ENCODE measurements at regions not wholly inside any gene's neighbourhood (a gene's known extent, or its start where the extent isn't known, plus 50 kb on each side); places are given as distances from the start of the nearest gene placed in this dataset.

GRCh38 chr7:86942995-86943394 lies 116.5 kb downstream of the ELAPOR2 start:
- no peak for FAIRE-seq

GRCh38 chr7:86942081-86942480 lies 117.4 kb downstream of the ELAPOR2 start:
- no peak for FAIRE-seq

- FAIRE-seq: peak; percentile 88
Measured at GRCh38 chr7:86939197-86939814, 120.1 kb downstream of the ELAPOR2 start.

GRCh38 chr7:86937363-86937878 lies 122.0 kb downstream of the ELAPOR2 start:
- FAIRE-seq: no peak

GRCh38 chr7:86933295-86933845 lies 126.1 kb downstream of the ELAPOR2 start:
- no peak for FAIRE-seq

GRCh38 chr7:86932038-86932512 lies 127.4 kb downstream of the ELAPOR2 start:
- no peak for FAIRE-seq

- FAIRE-seq: no peak
Measured at GRCh38 chr7:86931439-86931838, 128.0 kb downstream of the ELAPOR2 start.

GRCh38 chr7:86930554-86931307 lies 128.7 kb downstream of the ELAPOR2 start:
- no peak for FAIRE-seq

- no peak for FAIRE-seq
Measured at GRCh38 chr7:86929293-86930109, 130.0 kb downstream of the ELAPOR2 start.

- no peak for FAIRE-seq
Measured at GRCh38 chr7:86928308-86928707, 131.1 kb downstream of the ELAPOR2 start.

- FAIRE-seq: peak; percentile 71
Measured at GRCh38 chr7:86926732-86927131, 132.7 kb downstream of the ELAPOR2 start.

GRCh38 chr7:86925221-86925620 lies 134.2 kb downstream of the ELAPOR2 start:
- FAIRE-seq: no peak

GRCh38 chr7:86923527-86923926 lies 135.9 kb downstream of the ELAPOR2 start:
- no peak for FAIRE-seq

GRCh38 chr7:86920154-86920553 lies 139.3 kb downstream of the ELAPOR2 start:
- FAIRE-seq: no peak

GRCh38 chr7:86918245-86918644 lies 141.2 kb downstream of the ELAPOR2 start:
- FAIRE-seq: no peak

- no peak for FAIRE-seq
Measured at GRCh38 chr7:86916277-86916825, 143.1 kb downstream of the ELAPOR2 start.

GRCh38 chr7:86914551-86914950 lies 144.9 kb downstream of the ELAPOR2 start:
- peak; percentile 90 for FAIRE-seq

Measured in G401.6 (cell line).